ENCODE measurements at regions not wholly inside any gene's neighbourhood (a gene's known extent, or its start where the extent isn't known, plus 50 kb on each side); places are given as distances from the start of the nearest gene placed in this dataset.

- TF ChIP-seq CTCF (IDR thresholded peaks at IDR 0.05) (no peak), POLR2A (IDR thresholded peaks at IDR 0.05) (no peak)
Observed at GRCh38 chr10:107391901-107392300, 227.4 kb upstream of the SORCS1 start.

Measured in uterus (tissue), 2 donors.